Right lobe of liver (tissue), 6 donors: ENCODE measurements at regions not wholly inside any gene's neighbourhood (a gene's known extent, or its start where the extent isn't known, plus 50 kb on each side); places are given as distances from the start of the nearest gene placed in this dataset.

Experiments
- ATAC-seq, 4 donors: fragments of 200-7000 bp; cut with Tn5 transposase; one replicate each; pipeline ENCODE4 v1.9.1; 2020; ENCODE audit warnings: mild to moderate bottlenecking in 4 of 4, moderate library complexity in 4 of 4
- DNase-seq, 3 donors: peaks; one replicate each; pipeline ENCODE4 v3.0.0-alpha.2; 2020
- H3K27ac ChIP-seq, 3 donors: fragments of 200-600 bp; one replicate each; pipeline ENCODE4 v1.8.0; 2022
- H3K27me3 ChIP-seq, 2 donors: fragments of 200-600 bp; one replicate each; pipeline ENCODE4 v1.8.0; 2022
- H3K36me3 ChIP-seq, 4 donors: fragments of 200-600 bp; sonication (generic) in 1 of 4; one replicate each; pipeline versions ENCODE4 v1.5.1 to v1.8.0; 2017 to 2022; ENCODE audit warnings: control low read depth in 1 of 4
- H3K4me1 ChIP-seq, 4 donors: fragments of 200-600 bp; sonication (generic) in 1 of 4; one replicate each; pipeline versions ENCODE4 v1.5.1 to v1.8.0; 2017 to 2022; ENCODE audit warnings: control low read depth in 1 of 4
- H3K4me3 ChIP-seq, 3 donors: fragments of 200-600 bp; one replicate each; pipeline ENCODE4 v1.8.0; 2022
- H3K9me3 ChIP-seq, 4 donors: fragments of 200-600 bp; sonication (generic) in 1 of 4; one replicate each; pipeline versions ENCODE4 v1.5.1 to v1.8.0; 2017 to 2022; ENCODE audit warnings: control low read depth in 1 of 4
- POLR2A ChIP-seq: fragments of 450-650 bp; IDR thresholded peaks from one replicate; pipeline ENCODE4 v1.6.1; 2017; ENCODE audit warnings: antibody characterized with exemption, mild to moderate bottlenecking
- WGBS: methylation state at CpG from one replicate; pipeline ENCODE4 v1.1.6; 2018; ENCODE audit warnings: low coverage, low lambda C conversion rate; ENCODE audit not compliant: insufficient coverage; ENCODE audit errors: missing lambda C conversion rate; 5-methylcytosine and 5-hydroxymethylcytosine counted together
- intact Hi-C, 2 donors: fragments of 100-400 bp; cut with DNase I; formaldehyde crosslinking; loops; one replicate each; pipeline versions ENCODE4 v1.11.2 to v1.14.1; 2022
- TF ChIP-seq, protein P1 (sequence below), 4 donors: fragments of 200-600 bp in 3 of 4; fragments of 450-650 bp in 1 of 4; IDR thresholded peaks; one replicate each; pipeline versions ENCODE4 v1.5.1 to v1.8.0; 2016 to 2022; ENCODE audit warnings: antibody characterized with exemption in 4 of 4, mild to moderate bottlenecking in 2 of 4
- donor health status: DM: no; HTN: yes; CAD: no.
- donor health status: DM: no; HTN: no; CAD: no.
- donor health status: DM: no; HTN: no; CAD: no.
- donor health status: DM: no; HTN: yes; CAD: no.
- donor health status: DM: no; HTN: yes; CAD: no.

DNA sequence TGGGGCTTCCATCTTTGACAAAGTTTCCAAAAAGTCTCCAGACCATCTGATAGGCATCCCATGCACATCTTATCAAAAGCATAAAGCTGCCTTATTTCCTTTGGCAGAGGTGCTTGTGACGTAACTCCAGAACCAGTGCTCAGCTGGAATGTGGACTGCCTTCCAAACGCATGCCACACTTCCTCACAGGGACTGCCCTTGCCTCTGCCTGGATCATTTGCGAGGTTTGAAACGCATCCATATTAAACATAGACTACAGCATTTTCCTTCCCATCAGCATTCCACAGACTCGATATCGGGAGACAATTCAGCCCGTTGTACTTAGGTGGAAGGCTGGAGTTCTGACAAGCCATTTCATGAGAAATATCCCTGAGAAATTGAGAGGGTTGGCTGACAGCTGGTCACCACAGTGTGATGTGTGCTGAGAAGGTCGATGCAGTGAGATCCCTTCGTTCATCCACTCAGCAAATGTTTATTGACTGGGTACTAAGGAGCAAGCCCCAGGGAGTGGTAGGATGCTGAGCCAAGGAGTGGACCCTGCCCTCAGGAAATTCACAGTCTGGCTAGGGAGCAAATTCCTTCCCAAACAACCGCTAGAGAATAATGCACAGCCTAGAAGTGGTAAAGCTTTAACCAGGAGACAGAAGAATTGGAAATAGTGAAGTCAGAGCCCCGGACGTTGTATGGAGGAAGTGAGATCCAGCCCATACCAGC, 376.0 kb downstream of the BCOR start:
- H3K4me1 ChIP-seq = no peaks in the 10 kb centered on the region
- H3K9me3 ChIP-seq = no peaks in the 10 kb centered on the region
- no peak for ATAC-seq
- DNase-seq = no peak
- no peak overlapping the region for H3K4me3 ChIP-seq
- H3K27ac ChIP-seq = no peak overlapping the region
- intact Hi-C loops = no loop called here
- H3K27me3 ChIP-seq = no peaks in the 10 kb centered on the region
- H3K36me3 ChIP-seq = no peaks in the 10 kb centered on the region
- WGBS = 53% methylated on average over 12 of the region's 12 CpGs
- no peak for TF ChIP-seq POLR2A
- TF ChIP-seq, protein P1, sequence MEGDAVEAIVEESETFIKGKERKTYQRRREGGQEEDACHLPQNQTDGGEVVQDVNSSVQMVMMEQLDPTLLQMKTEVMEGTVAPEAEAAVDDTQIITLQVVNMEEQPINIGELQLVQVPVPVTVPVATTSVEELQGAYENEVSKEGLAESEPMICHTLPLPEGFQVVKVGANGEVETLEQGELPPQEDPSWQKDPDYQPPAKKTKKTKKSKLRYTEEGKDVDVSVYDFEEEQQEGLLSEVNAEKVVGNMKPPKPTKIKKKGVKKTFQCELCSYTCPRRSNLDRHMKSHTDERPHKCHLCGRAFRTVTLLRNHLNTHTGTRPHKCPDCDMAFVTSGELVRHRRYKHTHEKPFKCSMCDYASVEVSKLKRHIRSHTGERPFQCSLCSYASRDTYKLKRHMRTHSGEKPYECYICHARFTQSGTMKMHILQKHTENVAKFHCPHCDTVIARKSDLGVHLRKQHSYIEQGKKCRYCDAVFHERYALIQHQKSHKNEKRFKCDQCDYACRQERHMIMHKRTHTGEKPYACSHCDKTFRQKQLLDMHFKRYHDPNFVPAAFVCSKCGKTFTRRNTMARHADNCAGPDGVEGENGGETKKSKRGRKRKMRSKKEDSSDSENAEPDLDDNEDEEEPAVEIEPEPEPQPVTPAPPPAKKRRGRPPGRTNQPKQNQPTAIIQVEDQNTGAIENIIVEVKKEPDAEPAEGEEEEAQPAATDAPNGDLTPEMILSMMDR (IDR thresholded peaks at IDR 0.05) = no peak

DNA sequence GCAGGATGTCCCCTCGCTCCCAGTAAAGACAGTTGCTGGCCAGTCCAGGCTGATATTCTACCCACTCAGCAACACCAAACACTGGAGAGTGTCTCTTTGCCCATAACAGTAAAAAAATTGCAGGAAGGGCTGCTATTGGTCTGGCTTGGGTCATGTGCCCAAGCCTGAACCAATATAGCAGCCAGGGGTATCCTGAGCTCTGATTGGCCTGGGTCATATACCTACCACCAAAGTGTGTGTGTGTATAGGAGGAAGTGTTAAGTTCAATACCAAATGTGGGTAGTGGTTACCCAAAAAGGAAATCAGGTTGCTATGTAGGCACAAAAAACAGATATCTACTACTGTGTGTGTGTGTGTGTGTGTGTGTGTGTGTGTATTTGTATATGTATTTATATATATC, 373.2 kb downstream of the BCOR start:
- Histone ChIP-seq H3K4me3 (no peak overlapping the region), H3K4me1 (no peaks in the 10 kb centered on the region), H3K9me3 (no peaks in the 10 kb centered on the region), H3K27me3 (no peaks in the 10 kb centered on the region), H3K27ac (no peak overlapping the region), H3K36me3 (no peaks in the 10 kb centered on the region)
- whole genome bisulfite sequencing = 55% methylated on average over 1 of the region's 1 CpG
- no peak for ATAC-seq
- intact Hi-C loops = no loop called here
- DNase-seq = no peak
- TF ChIP-seq, protein P1 (IDR thresholded peaks at IDR 0.05) = no peak
- TF ChIP-seq POLR2A = no peak

DNA sequence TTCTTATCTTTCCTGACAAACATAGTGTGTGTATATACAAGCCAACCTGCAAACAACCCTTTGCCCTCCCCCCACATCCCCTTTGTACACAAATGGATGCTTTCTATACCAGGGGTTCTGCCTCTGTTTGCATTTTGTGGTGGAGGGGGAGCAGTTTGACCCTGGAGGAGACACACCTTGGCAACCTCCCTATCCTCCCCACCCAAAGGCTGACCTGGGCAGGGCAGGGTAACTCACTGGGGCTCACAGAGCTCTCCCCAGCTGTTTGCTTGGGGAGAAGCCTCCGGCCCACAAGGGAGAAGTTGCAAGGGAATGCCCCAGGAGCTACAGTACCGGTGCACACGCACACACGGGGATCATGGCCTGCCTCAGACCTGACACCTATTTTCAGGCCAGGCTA, 372.6 kb downstream of the BCOR start:
- peaks cover 0 to 2% of the 10 kb centered on the region in 2 donors for H3K27me3 ChIP-seq
- ATAC-seq (peak in 1 of 4 donors; percentile 22), DNase-seq (no peak)
- H3K27ac ChIP-seq = no peak overlapping the region
- TF ChIP-seq, protein P1 (IDR thresholded peaks at IDR 0.05) = no peak
- intact Hi-C loops = no loop called here
- no peaks in the 10 kb centered on the region for H3K36me3 ChIP-seq
- H3K4me1 ChIP-seq = no peaks in the 10 kb centered on the region
- WGBS = no CpG with 5 or more reads among the region's 4 CpGs
- no peaks in the 10 kb centered on the region for H3K9me3 ChIP-seq
- no peak overlapping the region for H3K4me3 ChIP-seq

DNA sequence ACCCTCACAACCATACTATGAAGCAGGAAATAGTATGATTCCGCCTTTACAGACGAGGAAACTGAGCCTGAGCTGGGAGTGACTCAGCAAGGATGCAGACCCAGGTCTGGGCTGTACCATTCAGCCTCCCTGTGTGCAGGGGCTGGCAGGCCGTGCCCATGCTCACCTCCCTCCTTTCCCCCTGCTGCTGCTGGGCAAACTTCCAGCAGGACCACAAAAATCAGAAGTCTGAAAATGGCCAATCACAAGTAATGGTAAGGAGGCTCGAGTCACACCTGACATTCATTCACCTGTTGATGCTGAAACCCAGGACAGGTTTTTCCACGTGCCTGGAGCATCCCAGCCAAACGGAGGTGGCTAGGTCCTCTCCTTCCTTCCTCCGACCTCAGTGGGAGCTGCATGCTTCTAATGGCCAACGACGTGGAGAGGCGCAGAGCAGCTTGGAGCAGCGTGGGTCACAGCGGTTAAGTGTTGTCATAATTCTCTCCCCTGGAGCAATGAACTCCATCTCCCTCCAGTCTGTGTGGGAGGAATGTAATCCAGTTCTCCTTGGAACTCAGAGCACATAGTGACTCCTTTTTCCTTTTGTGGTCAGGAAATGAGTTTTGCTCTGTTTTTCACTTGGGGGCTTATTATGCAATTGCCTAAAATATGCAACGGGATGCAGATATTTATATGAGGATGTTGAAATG, 371.7 kb downstream of the BCOR start:
- DNase-seq (no peak), ATAC-seq (no peak)
- 56% methylated on average over 6 of the region's 13 CpGs for WGBS
- Histone ChIP-seq H3K4me3 (no peak overlapping the region), H3K4me1 (no peaks in the 10 kb centered on the region), H3K36me3 (no peaks in the 10 kb centered on the region), H3K9me3 (no peaks in the 10 kb centered on the region), H3K27ac (no peak overlapping the region), H3K27me3 (peaks cover 0 to 5% of the 10 kb centered on the region in 2 donors)
- intact Hi-C loops = no loop called here
- TF ChIP-seq POLR2A = no peak
- TF ChIP-seq, protein P1 (IDR thresholded peaks at IDR 0.05) = no peak
